ENCODE measurements at regions not wholly inside any gene's neighbourhood (a gene's known extent, or its start where the extent isn't known, plus 50 kb on each side); places are given as distances from the start of the nearest gene placed in this dataset.

GRCh38 chr2:150156415-150156814 lies 331.1 kb downstream of the RND3 start:
- peak overlapping the region; percentile 9 for H3K4me2 ChIP-seq (ENCODE audit: insufficient read depth, low read length)
- H2AFZ ChIP-seq (ENCODE audit: low read length) = peak overlapping the region; percentile 39
- H3K4me1 ChIP-seq (ENCODE audit: insufficient read depth, low read length) = peaks cover 3% of the 10 kb centered on the region
- no peak overlapping the region for H3K27ac ChIP-seq (ENCODE audit: low read depth, low read length)
- no peaks in the 10 kb centered on the region for H4K20me1 ChIP-seq (ENCODE audit: insufficient read depth, low read length)
- H3K36me3 ChIP-seq (ENCODE audit: insufficient read depth, low read length) = no peaks in the 10 kb centered on the region
- no peaks in the 10 kb centered on the region for H3K9me3 ChIP-seq (ENCODE audit: low read depth, low read length)
- H3K79me2 ChIP-seq (ENCODE audit: insufficient read depth, low read length) = no peaks in the 10 kb centered on the region
- TF ChIP-seq CTCF (IDR thresholded peaks at IDR 0.05; ENCODE audit: extremely low read depth, low read depth, low read length) = no peak
- no peak overlapping the region for H3K4me3 ChIP-seq (ENCODE audit: insufficient read depth, low read length)
- DNase-seq (ENCODE audit: insufficient read length, low spot score, missing footprints) = no peak
- no peaks in the 10 kb centered on the region for H3K27me3 ChIP-seq (ENCODE audit: insufficient read depth, low read length)

- H2AFZ ChIP-seq (ENCODE audit: low read length) = no peak overlapping the region
- H3K27me3 ChIP-seq (ENCODE audit: insufficient read depth, low read length) = no peaks in the 10 kb centered on the region
- no peaks in the 10 kb centered on the region for H4K20me1 ChIP-seq (ENCODE audit: insufficient read depth, low read length)
- H3K36me3 ChIP-seq (ENCODE audit: insufficient read depth, low read length) = no peaks in the 10 kb centered on the region
- no peak overlapping the region for H3K4me2 ChIP-seq (ENCODE audit: insufficient read depth, low read length)
- no peak for DNase-seq (ENCODE audit: insufficient read length, low spot score, missing footprints)
- H3K27ac ChIP-seq (ENCODE audit: low read depth, low read length) = no peak overlapping the region
- TF ChIP-seq CTCF (IDR thresholded peaks at IDR 0.05; ENCODE audit: extremely low read depth, low read depth, low read length) = no peak
- H3K4me1 ChIP-seq (ENCODE audit: insufficient read depth, low read length) = peaks cover 3% of the 10 kb centered on the region
- H3K4me3 ChIP-seq (ENCODE audit: insufficient read depth, low read length) = no peak overlapping the region
- H3K9me3 ChIP-seq (ENCODE audit: low read depth, low read length) = no peaks in the 10 kb centered on the region
- H3K79me2 ChIP-seq (ENCODE audit: insufficient read depth, low read length) = no peaks in the 10 kb centered on the region
Measured at GRCh38 chr2:150154308-150154797, 333.1 kb downstream of the RND3 start.

GRCh38 chr2:150153646-150154307 lies 333.7 kb downstream of the RND3 start:
- H3K27ac ChIP-seq (ENCODE audit: low read depth, low read length) = no peak overlapping the region
- no peaks in the 10 kb centered on the region for H3K79me2 ChIP-seq (ENCODE audit: insufficient read depth, low read length)
- no peak overlapping the region for H3K4me3 ChIP-seq (ENCODE audit: insufficient read depth, low read length)
- no peak for TF ChIP-seq CTCF (IDR thresholded peaks at IDR 0.05; ENCODE audit: extremely low read depth, low read depth, low read length)
- H3K4me2 ChIP-seq (ENCODE audit: insufficient read depth, low read length) = no peak overlapping the region
- H3K36me3 ChIP-seq (ENCODE audit: insufficient read depth, low read length) = no peaks in the 10 kb centered on the region
- no peak overlapping the region for H2AFZ ChIP-seq (ENCODE audit: low read length)
- H3K9me3 ChIP-seq (ENCODE audit: low read depth, low read length) = no peaks in the 10 kb centered on the region
- H3K27me3 ChIP-seq (ENCODE audit: insufficient read depth, low read length) = no peaks in the 10 kb centered on the region
- no peak for DNase-seq (ENCODE audit: insufficient read length, low spot score, missing footprints)
- peaks cover 3% of the 10 kb centered on the region for H3K4me1 ChIP-seq (ENCODE audit: insufficient read depth, low read length)
- no peaks in the 10 kb centered on the region for H4K20me1 ChIP-seq (ENCODE audit: insufficient read depth, low read length)

- Histone ChIP-seq H4K20me1 (ENCODE audit: insufficient read depth, low read length) (no peaks in the 10 kb centered on the region), H3K4me3 (ENCODE audit: insufficient read depth, low read length) (no peak overlapping the region), H3K36me3 (ENCODE audit: insufficient read depth, low read length) (no peaks in the 10 kb centered on the region), H3K79me2 (ENCODE audit: insufficient read depth, low read length) (no peaks in the 10 kb centered on the region), H3K9me3 (ENCODE audit: low read depth, low read length) (no peaks in the 10 kb centered on the region), H3K4me1 (ENCODE audit: insufficient read depth, low read length) (peaks cover 3% of the 10 kb centered on the region), H3K27ac (ENCODE audit: low read depth, low read length) (no peak overlapping the region), H2AFZ (ENCODE audit: low read length) (no peak overlapping the region), H3K4me2 (ENCODE audit: insufficient read depth, low read length) (no peak overlapping the region), H3K27me3 (ENCODE audit: insufficient read depth, low read length) (no peaks in the 10 kb centered on the region)
- no peak for TF ChIP-seq CTCF (IDR thresholded peaks at IDR 0.05; ENCODE audit: extremely low read depth, low read depth, low read length)
- DNase-seq (ENCODE audit: insufficient read length, low spot score, missing footprints) = no peak
Measured at GRCh38 chr2:150152230-150152629, 335.2 kb downstream of the RND3 start.

Measured in osteoblast (primary cell).